Cerebellar cortex (tissue), 1 donor: ENCODE measurements at regions not wholly inside any gene's neighbourhood (a gene's known extent, or its start where the extent isn't known, plus 50 kb on each side); places are given as distances from the start of the nearest gene placed in this dataset.
"Not testable (repeated sequence)": the region's sequence is repeated elsewhere in the genome, so short reads cannot be mapped to it uniquely, and the experiment has no call there.

Experiments used
- DNase-seq: peaks from one replicate; pipeline ENCODE4 v3.0.0-alpha.2; 2015; ENCODE audit warnings: low spot score

DNA sequence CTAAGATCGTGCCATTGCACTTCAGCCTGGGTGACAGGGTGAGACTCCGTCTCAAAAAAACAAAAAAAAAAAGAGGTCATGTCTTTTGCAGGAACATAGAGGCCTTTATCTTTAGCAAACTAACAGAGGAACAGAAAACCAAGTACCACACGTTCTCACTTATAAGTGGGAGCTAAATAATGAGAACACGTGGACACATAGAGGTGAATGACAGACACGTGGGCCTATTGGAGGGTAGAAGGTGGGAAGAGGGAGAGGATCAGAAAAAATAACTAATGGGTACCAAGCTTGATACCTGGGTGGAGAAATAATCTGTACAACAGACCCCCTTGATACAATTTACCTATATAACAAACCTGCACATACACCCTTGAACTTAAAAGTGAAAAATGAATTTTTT lies 401.4 kb upstream of the NAALADL2 start:
- no peak for DNase-seq

DNA sequence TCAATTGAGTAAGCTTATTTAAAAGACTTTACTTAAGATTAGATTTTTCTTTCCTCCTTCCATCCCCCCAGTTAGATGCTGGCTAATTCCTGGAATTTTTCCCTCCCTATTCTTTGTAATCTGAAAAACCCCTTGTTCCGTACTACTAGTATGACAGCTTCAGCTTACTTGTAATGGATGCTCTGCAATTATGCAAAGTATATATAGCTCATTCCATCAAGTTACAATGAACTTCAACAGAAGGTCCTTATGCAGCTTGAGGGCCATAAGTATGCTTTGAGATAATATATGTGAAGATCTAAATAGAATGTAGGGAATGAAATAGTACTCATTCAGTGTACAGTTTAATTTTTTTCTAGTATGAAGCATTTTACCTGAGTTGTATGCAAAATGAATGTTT lies 398.3 kb upstream of the NAALADL2 start:
- no peak for DNase-seq

DNA sequence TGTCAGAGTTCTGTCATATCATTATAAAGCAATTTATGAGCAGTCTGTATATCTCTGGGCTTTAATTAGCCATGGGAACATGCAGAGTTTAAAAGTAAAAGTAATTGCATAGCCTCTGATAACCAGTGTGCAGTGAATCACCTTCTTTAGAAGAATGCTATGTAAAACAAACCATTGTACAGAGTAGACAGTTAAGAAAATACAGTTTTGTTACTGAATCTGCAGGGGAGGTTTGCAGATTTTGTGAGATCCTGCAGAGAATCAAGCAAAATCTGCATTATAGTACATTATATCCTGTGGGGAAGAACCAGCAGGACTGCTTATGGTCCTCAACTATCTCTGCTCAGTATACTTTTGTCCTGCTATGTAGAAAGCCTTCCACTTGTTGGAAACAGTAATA lies 396.2 kb upstream of the NAALADL2 start:
- no peak for DNase-seq

DNA sequence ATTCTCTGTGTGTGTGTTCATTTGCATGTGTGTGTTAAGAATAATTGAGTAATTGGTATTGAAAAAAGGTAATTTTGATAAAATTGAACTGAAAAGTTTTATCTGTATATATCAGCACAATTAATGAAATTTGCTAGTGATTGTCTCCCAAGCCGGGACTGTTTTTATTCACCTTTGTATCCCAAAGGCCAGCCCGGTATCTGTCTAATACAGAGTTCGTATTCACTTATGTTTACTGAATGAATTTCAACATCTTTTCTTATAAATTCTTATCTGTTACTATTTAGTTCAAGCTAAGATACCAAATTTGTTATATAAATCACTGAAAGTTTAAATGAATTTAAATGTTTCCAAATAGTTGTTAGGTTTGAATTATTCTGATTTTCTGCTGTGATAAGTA lies 394.0 kb upstream of the NAALADL2 start:
- no peak for DNase-seq

DNA sequence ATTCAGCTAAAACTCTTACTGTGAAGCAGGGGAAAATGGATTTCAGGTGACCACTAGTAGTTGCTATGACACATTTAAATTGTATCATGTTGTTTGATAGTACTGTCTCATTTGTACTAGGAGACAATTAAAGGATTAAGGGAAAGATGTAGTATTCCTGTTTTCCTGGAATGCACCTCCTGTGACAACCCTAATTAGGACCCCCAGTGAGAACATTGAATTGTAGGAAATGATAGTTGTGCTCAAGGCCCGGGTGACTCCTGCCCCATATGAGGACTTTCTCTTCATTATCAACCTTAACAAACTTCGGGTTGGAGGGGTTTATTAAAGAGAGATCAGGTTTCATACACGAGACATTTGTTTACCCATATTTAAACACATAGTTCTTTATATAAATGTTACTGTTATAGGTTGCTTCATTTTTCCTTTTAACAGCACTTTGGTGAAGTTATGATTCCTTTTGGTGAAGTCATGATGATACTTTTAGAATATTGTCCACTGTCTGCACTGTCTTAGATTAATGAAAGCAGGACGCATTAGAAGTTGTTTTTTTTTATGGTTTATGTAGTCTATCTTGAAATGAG lies 392.6 kb upstream of the NAALADL2 start:
- DNase-seq, result peak; percentile 48

DNA sequence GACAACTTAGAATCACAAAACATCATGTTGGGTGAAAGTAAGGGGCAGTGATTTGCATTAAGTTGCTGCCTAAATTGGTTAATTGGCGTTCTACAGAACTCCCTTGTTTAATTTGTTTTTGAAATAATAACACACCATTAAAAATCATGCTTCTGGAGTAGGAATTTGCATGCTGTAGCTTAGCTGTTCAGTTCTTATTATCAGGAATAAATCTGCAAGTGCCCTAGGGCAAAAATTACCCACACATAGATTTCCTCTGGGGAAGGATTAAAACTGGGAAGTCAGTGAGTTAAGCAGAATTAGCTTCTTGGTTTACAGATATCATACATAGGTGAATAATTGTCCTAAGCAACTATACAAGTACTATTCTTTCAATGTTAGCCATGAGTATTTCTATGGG lies 381.6 kb upstream of the NAALADL2 start:
- no peak for DNase-seq

DNA sequence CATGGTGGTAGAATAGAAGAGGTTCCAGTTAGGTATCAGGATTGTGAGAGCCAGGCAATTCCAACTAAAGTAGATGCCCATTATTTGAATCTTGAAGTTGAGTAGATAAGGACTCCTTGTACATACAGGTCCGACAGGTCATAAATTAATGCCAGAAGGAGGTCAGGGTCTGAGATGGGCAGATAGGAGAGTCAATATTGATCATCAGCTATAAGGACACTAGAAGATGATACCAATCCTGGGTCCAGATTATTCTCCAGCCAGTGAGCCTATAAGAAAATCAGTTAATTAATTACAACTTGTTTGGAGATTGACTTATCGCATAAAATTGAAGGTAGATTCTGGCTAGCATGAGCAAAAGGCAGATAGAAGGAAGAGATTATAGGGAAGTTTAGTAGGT lies 378.4 kb upstream of the NAALADL2 start:
- no peak for DNase-seq

DNA sequence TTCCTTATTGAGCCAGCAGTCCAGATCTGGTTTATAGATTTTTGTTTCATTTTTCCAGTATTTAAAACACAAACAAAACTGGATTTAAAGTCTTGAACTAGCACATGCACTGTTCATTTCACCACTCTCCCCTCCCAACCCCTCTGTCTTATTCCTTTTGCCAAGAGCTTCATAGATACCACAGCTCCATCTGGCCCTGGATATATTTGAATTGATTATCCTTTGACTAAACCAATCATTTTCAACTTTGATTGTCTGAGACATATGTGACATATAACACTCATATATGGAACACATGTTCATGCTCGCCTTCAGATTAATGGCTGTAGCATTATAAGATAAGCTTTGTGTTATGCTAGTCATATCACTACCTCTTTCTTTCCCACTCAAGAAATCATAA lies 376.6 kb upstream of the NAALADL2 start:
- no peak for DNase-seq

DNA sequence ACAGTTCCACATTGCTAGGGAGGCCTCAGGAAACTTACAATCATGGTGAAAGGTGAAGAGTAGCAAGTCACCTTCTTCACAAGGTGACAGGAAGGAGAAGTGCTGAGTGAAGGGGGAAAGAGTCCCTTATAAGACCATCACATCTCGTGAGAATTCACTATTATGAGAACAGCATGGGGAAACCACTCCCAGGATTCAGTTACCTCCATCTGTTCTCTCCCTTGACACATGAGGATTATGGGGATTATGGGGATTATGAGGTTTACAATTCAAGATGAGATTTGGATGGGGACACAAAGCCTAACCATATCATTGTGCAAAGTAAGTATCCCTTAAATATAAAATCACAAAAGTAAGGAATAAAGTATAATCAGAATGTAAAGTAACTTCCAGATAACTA lies 375.9 kb upstream of the NAALADL2 start:
- DNase-seq, result no peak

DNA sequence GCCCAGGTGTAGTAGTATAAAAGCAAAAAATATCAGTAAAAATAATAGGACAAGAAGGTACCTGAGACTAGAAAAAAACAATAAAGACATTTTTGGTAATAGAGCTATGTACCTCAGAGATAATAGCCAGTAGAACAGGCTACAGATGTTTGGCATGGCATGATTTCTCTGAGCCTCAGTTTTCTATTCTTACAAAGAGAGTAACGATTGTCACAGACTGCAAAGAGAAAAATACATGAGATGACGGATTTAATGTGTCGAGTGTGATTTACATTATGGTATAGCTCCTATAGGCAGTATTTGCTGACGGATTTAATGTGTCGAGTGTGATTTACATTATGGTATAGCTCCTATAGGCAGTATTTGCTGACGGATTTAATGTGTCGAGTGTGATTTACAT lies 375.3 kb upstream of the NAALADL2 start:
- not testable (repeated sequence) for DNase-seq

DNA sequence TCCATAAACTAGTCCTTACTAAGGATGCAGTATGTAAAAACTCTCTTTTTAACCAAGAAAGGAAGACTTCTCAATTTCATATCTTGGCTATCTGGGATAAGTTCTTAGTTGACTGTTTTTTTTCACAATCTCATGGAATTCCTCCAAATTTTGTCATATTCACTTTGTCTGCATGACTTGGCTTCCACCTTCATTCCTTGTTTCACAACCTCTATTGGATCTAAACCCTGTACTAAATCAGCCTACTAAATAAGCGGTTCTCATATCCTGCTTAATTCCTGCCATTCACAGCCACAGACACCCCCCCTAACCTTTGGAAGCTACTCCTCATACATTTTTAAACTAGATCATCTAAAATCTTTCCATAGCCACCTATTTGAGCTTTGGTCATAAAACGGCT lies 370.6 kb upstream of the NAALADL2 start:
- DNase-seq, result no peak

DNA sequence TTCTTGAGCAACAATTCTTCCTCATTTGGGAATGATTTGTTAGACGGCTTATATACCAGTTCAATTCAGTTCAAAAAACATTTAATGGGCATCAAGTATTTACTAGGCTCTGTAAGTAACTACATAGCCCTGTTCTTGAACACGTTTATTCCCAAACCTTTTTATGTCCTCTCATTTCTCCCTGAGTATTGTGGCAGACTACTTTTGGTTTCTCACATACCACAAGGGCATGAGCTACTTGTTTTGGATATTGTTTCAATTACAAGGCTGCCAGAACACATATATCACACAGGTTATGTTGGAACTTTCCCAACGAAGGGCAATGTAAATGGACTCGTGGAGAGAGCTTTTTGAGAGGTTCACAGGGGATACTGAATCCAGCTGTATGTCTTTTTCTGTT lies 363.8 kb upstream of the NAALADL2 start:
- no peak for DNase-seq

DNA sequence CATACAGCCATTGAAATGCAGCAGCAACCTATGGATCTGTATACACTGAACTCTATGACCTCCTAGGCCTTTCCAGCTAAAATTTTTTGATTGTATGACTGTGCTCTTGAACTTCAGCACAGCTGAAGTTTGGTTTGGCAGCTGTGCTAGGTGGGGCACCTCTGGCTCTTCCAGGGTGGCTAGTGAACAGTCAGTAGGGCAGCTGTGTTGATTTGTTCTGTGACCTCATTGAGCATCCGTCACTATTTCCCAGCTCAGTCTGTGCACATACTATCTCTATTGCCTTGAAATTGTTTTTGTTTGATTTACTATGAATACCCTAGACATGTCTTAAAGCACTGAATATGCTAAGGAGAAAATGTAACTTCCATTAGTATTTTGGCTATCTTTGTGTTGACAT lies 363.2 kb upstream of the NAALADL2 start:
- no peak for DNase-seq

DNA sequence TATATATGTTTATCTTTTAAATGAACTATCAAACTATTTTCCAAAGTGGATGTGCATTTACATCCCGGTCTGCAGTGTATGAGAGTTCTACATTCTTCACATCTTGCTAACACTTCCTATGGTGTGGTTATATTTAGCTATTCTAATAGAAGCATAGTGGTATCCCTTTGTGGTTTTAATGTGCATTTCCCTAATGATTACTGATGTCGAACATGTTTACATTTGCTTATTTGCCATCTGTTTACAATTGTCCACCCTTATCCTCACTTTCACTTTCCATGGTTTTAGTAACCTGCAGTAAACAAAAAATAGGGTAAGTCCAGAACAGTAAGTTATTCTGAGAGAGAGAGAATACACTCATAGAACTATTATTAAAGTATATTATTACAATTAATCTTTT lies 360.5 kb upstream of the NAALADL2 start:
- no peak for DNase-seq

DNA sequence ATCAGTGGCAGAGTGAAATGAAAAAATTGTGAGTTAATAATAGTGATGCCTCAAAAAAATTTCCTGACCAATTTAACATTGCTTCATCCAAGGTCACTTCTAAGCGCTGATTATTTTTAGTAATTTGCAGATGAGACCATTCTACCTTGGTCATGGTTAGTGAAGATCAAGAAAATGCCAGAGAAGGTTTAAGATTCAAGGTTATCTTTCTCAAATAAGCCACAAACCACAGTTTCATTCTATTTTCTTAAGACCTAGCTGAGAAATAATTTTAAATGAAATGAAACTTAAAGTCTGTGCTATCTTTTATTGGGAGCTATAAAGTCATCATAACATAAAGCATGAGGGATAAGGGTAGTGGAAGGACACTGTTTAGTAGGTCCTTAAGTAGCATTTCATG lies 353.9 kb upstream of the NAALADL2 start:
- DNase-seq, result no peak

DNA sequence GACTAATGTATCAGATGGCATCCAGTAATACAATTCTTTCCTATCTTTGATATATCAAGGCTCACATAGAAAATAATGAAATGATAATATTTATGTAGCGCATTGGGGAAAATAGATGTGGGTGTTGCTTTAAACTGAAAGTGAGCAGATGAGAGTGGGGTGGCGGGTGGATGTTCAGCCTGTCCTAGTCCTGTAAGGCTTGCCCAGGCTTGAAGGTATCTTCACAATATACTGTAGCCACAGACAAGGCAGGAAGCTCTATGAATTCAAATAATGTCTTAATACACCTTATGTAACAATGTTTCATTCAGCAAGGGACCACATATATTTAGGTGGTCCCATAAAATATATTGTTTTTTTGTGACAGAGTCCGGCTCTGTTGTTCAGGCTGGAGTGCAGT lies 334.9 kb upstream of the NAALADL2 start:
- no peak for DNase-seq

DNA sequence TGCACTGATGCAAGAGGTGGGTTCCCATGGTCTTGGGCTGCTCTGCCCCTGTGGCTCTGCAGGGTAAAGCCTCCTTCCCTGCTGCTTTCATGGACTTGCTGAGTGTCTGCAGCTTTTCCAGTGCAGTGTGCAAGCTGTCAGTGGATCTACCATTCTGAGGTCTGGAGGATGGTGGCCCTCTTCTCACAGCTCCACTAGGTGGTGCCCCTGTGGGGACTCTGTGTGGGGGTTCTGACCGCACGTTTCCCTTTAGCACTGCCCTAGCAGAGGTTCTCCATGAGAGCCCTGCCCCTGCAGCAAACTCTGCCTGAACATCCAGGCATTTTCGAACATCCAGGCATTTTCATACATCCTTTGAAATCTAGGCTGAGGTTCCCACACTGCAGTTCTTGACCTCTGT lies 329.8 kb upstream of the NAALADL2 start:
- DNase-seq, result peak; percentile 36

DNA sequence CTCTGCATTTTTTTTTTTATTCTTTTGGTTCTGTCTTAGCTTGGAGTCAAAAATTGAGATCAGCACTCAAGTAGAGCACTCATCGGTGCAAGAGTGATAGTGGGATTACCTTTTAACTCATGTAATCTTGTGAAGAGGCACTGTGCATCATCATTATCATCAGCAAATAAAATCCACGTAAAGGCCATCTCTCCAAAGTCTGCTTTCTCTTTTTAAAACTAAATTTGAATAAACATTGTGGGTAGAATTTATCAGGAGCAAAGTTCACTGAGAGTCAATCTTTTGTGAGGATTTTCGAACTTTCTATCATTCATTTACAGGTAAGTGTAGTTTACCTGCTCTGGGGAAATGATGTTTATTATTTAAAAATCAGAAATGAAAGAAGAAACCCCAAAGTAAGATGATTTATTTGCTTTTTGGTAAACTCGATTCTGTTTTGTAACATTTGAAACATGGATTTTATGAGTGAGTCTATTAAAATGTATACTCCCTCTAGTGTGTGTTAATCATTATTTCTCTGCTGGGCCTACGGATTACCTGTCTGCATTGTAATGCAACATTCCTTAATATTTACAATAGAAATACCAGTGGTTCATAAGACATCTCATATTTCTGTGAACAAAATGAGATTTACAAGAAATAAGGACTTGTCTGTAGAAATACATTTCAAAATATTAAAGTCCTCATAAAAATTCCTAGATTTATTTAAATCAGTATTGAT lies 327.7 kb upstream of the NAALADL2 start:
- no peak for DNase-seq

DNA sequence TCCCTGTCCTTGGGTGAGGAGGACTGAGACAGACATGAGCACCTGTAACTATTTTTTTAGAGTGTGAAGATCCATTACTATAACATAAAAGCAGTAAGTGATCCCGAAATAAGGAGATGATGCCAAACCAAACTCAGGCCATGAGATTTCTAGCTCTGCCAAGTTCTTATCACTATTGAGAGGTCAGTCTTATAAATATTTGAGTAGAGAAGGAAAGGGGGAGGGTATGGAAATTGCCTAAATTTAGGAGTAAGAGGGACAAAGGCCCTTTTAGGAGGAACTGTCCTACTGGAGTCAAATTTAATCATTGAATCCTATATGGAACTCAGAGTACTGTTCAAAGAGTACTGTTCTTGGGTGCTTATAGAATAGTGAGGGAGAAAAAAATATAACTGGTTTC lies 326.9 kb upstream of the NAALADL2 start:
- no peak for DNase-seq

DNA sequence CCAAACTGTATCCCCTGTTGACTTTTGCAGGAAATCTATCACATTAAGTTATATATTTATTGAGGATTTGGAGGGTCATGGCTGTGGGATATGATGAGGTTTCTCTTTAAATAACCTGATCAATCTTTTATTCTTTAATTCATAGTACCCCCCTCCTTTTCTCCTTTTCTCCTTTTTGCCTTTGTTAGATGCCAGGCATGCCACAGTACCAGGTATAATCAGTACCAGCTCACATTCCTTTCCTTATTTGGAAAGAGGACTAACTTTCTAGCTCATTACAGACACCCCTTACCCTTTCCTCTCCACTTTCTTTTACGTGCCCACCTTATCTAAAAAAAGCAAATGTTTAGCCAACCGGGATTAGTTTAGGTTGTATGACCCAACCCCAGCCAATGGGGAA lies 326.4 kb upstream of the NAALADL2 start:
- DNase-seq, result no peak

DNA sequence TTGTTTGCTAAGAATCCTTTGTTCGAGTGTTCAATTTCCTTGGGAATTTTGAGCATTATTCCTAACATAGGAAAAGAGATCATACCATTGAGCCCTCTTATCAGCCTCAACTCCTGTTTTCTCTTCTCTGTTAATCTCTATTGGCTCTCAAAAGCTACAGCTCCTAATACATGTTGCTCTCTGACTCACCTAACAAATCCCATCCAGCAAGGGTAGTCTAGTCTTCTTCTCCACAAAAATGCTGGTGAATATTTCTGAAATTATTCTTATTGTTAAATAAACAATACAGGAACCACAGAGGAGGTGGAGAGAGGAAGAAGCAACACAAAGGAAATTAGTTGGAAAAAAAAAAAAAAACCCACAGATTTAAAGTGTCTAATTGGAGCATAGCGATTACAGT lies 325.8 kb upstream of the NAALADL2 start:
- no peak for DNase-seq

DNA sequence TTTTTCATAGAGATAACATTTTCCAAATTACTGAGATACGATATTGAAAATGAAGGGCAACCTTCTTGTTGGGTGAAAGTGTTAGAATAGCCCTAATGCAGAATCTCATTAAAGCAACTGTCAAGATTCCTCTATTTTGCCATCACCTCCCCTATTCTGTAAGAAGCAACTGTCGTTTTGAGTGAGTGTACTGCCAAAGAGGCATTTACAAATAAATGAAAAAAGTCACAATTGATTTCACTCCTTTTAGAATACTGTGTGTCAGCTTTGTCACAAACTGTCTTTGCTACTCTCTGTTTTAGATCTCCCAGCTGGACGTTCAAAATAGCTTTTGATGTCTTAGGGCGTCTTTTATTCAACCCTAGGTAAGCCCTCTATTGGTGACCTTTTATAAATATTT lies 322.8 kb upstream of the NAALADL2 start:
- no peak for DNase-seq

DNA sequence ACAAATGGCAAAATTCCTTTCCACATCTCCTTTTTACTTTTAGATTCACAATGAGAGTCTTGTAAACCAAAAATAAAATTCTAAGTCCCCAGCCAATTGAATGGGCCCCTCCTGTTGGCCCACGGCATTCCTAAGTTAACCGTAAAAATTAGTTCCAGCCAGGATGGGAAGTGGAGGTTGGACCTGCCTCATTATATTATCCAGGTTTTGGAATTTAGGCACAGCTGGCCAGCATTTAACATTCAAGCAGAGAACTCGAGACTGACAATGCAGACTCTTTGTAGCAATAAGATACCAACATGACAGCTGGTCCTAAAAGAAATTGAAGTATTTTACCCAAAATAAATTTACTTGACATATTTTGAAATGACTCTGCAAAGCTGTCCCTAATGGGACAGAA lies 321.0 kb upstream of the NAALADL2 start:
- no peak for DNase-seq
